Left hindlimb (tissue), 1 donor: ENCODE measurements at regions not wholly inside any gene's neighbourhood (a gene's known extent, or its start where the extent isn't known, plus 50 kb on each side); places are given as distances from the start of the nearest gene placed in this dataset.

Experiments used
- DNase-seq: peaks from one replicate; pipeline ENCODE4 v3.0.0-alpha.2; 2018

DNA sequence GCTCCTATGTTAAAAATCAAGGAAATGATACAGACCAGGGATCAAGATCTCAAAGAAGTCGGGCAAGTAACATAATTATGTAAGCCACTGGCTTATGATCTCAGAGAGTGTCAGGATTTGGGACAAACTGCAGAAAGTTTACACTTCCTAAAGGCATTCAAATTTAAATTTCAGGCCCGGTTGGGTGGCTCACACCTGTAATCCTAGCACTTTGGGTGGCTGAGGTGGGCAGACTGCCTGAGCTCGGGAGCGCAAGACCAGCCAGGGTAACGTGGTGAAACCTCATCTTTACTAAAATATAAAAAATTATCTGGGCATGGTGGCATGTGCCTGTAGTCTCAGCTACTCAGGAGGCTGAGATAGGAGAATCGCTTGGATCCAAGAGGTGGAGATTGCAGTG, 124.4 kb upstream of the UBE2E2 start:
- no peak for DNase-seq

DNA sequence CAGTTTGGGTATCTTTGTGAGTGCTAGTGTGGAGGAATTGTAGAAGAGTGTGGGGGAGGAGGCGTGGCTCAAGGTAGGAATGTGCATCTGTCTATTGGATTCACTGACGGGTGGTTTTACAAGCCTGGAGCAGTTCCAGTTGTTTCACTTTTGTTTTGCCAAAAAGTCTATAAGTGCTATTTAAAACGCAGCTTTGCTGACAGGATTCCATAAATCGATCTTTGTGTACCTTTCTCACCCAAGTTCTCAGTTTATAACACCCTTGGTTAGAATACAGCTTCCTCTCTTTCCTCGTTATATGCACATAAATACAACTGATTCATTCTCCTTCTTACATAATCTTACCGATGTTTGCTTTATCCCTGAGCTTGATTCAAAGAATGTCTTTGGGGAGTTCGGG, 123.2 kb upstream of the UBE2E2 start:
- no peak for DNase-seq

DNA sequence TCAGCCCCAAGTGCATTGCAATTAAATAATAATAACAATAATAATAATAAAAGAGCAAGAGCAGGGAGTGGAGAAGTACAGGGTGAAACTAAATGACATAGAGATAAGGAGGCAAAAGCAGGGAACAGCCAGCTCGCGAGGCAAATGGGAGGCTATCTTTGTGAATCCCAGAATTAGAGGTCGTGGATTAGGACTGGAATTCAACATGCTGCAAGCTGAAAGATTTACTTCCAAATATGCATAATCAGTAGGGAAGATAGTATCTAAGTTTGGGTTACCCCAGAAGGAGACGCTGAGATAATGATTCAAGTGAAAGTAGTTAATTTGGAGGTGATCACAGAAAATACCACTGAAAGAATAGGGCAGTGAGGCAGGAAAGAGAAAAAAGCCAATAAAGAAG, 119.4 kb upstream of the UBE2E2 start:
- DNase-seq: no peak

DNA sequence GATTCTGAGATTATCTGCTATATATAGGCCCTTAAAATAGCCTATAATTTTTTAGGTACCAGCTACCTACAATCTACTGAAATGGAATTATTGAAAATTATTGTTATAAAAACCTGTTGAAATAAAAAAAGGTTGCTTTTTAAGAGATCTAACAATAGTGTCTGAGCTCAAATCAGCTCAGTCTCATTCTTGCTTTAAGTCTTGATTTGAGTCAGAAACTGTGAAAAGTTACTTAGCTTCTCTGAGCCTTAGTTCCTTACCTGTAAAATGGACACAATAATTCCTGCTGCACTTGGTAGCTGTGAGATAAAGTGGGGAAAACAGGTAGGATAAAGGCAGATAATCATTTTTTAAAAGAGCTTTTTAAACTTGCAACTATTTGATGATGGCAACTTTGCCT, 118.8 kb upstream of the UBE2E2 start:
- no peak for DNase-seq

DNA sequence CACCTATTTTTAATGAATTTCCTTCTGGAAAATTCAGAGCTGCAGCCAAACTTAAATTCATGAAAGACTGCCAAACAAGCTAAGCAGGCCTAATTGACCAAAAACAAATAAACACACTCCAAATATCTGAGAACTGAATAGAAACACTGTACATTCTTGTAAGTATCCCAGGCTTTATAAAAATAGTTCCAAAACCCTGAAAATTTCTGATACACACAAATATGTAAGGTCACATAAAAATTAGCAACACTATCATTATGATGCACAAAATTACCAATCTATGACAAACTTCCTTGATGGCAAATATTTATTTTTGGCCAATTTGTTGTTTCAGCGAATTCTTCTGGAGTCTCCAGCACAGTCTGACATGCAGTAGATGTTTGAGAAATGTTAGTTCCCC, 117.9 kb upstream of the UBE2E2 start:
- DNase-seq: no peak

DNA sequence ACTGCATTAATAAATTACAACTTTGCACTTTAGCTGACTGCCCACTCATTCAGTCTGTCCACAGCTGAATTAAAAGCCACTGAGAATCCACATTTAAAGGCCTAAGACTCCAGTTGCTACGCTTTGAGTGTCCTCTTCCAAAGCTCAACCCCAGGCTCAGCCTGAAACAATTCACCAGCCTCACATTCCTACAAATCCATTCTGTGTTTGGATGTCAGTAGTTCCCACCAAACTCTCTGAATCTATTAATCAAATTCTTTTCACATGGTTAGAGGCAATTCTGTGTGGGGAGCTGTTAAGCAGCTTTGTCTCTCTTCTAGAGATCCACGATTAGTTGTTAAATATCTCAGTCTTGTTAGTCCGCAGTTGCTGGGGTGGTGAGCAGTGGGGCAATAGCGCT, 116.8 kb upstream of the UBE2E2 start:
- no peak for DNase-seq

GRCh38 chr3:23086831-23087230, 116.3 kb upstream of the UBE2E2 start:
- no peak for DNase-seq

- no peak for DNase-seq
These were observed 108.7 kb upstream of the UBE2E2 start for GRCh38 chr3:23094412-23094811.

DNA sequence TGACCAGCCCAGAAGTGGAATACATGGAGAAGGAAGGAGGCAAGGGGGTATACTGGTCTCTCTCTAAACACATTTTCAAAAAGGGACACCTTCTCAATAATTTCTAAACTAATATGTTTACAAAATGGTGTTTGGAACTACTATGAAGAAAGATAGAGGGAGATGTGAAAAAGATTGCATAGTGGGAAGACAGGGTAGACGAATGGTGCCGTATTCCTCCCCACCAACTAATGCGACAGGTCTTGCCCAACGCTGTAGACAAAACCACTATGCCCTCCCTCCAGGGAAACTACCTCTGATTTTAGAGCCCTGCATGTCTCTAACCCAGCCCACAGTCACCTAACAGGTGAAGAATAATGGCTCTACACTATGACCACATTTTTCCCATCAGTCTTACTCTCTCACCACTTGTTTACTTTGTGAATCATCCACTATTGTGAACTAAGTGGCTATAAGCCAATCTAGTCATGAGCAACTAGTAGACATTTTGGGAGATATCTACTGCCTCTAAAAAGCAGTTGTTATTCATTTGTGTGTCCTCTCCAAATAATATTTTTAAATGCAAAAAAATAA, 108.2 kb upstream of the UBE2E2 start:
- no peak for DNase-seq

GRCh38 chr3:23096041-23096440, 107.1 kb upstream of the UBE2E2 start:
- DNase-seq: no peak

DNA sequence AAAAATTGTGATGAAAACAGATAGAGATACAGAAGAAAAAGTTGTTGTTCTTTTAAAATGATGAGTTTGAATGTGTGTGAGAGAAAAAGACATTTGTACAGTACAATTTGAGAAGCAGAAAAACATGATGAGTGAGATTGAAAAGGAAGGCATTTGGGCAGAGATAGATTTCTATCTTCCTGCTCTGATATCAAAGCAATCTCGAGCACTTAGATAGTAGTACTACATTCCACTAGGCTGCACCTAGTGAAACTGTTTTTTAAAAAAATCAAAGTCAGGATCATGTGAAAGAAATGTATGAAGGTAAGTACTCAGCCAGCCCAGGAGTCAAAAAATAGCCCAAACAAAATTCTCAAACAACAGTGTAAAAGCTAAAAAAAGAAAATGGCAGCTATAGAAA, 104.1 kb upstream of the UBE2E2 start:
- no peak for DNase-seq

DNA sequence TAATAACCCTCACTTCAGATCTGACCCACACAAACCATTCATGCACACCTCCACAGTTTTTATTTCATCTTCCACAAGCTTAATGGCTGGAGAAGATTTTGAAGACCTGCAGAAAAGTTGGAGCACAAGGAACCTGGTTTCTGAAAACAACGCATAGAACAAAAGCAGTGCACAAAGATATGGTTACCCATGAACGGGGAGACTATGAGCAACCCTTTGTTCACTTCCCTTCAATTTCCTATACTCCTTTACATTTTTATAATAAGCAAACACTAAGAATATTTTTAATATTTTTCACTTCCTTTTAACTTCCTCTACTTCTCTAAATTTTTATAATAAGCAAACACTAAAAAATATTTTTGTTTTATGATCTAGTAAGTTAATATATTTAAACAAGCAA, 103.5 kb upstream of the UBE2E2 start:
- no peak for DNase-seq

GRCh38 chr3:23100106-23100505, 103.0 kb upstream of the UBE2E2 start:
- no peak for DNase-seq

- no peak for DNase-seq
These were observed 99.4 kb upstream of the UBE2E2 start for GRCh38 chr3:23103764-23104163.

DNA sequence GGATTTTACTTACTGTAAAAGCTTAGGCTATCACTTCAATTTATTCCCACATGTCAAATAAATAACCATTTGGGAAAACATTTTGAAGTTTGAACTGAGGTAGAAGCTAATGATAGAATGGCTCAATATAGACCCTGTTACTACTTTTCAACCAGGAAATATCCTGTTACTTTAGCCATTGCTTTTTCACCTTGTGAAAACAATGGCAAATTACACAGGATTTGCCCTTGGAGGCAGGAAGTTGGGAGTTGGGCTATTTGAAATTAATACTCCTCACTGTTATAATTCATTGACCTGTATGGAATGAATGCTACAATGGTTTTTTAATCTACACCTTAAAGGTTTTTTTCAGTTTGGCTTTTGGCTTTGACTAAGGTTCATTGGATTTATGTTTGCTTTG, 98.1 kb upstream of the UBE2E2 start:
- no peak for DNase-seq

GRCh38 chr3:23106666-23107065, 96.5 kb upstream of the UBE2E2 start:
- DNase-seq: no peak

DNA sequence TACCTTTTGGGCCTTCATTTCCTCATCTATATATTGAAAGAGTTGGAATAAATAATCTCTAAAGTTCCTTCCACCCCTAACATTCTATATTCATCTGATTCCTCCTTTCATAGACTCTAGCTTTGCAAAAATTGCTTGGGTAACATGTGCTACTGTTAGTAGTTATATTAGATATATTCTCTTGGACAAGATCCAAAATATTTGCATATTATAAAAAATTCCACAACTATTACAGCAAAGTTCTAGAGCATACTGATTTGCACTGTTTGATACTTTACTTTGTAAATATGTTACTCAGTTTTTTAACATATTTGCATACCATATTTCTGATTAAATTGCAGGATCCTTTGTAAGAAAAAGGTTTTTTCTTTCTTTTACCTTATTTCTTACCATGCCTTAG, 95.9 kb upstream of the UBE2E2 start:
- DNase-seq: no peak

- no peak for DNase-seq
These were observed 94.6 kb upstream of the UBE2E2 start for GRCh38 chr3:23108451-23109057.

GRCh38 chr3:23111286-23111685, 91.8 kb upstream of the UBE2E2 start:
- no peak for DNase-seq

DNA sequence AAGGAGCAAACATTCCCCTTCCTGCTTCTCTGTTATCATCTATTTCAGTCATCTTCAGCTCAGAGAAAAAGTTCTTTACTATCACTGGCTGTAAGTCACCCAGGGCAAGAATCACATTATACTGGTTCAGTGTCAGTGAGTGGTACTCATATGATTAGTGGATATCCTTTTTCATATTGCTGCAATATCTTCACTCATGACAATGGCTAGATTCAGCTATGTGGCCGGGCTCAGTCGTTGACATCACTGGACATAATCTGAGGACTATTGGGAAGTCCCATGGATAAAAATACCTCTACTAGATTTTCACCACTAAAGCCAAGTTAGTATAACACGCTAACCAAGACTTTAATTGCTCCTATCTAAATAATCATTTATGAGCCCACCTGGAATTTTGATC, 91.3 kb upstream of the UBE2E2 start:
- DNase-seq: no peak

GRCh38 chr3:23112491-23112890, 90.6 kb upstream of the UBE2E2 start:
- DNase-seq: no peak

GRCh38 chr3:23113455-23114171, 89.5 kb upstream of the UBE2E2 start:
- peak; percentile 56 for DNase-seq

DNA sequence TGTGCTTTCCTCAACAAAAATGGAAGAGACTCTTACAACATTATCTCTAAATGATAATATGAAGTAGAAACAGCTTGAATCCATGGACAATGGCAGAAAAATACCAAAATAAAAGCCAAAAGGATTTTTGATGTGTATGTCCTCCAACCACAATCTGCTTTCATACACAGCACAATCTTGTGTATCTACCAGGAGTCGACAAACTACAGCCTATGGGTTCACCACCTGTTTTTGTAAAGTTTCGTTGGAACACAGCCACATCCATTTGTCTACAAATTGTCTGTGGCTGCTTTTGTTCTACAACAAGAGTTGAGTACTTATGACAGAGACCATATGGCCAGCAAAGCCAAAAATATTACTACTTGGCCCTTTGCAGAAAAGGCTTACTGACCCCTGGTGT, 88.7 kb upstream of the UBE2E2 start:
- DNase-seq: no peak

GRCh38 chr3:23115171-23115877, 87.8 kb upstream of the UBE2E2 start:
- DNase-seq: no peak
